NB4 (cell line): ENCODE measurements at regions not wholly inside any gene's neighbourhood (a gene's known extent, or its start where the extent isn't known, plus 50 kb on each side); places are given as distances from the start of the nearest gene placed in this dataset.
"Not testable (repeated sequence)": the region's sequence is repeated elsewhere in the genome, so short reads cannot be mapped to it uniquely, and the experiment has no call there.

ENCODE experiments used
- MYC ChIP-seq: IDR thresholded peaks from 2 replicates; pipeline ENCODE4 v1.6.1; 2011; ENCODE audit warnings: low read depth, low read length
- POLR2A ChIP-seq: IDR thresholded peaks from 2 replicates; pipeline ENCODE4 v1.6.1; 2011; ENCODE audit warnings: mild to moderate bottlenecking; ENCODE audit not compliant: insufficient read length; ENCODE audit errors: extremely low read depth
- TF ChIP-seq, protein P1 (sequence below): IDR thresholded peaks from one replicate; pipeline ENCODE4 v1.5.1; 2012; ENCODE audit warnings: low read depth, low read length
- TF ChIP-seq, protein P2 (sequence below): IDR thresholded peaks from 2 replicates; pipeline ENCODE4 v1.6.1; 2011; ENCODE audit warnings: low read depth, low read length

- TF ChIP-seq POLR2A, MYC: not testable (repeated sequence)
- TF ChIP-seq, protein P1, sequence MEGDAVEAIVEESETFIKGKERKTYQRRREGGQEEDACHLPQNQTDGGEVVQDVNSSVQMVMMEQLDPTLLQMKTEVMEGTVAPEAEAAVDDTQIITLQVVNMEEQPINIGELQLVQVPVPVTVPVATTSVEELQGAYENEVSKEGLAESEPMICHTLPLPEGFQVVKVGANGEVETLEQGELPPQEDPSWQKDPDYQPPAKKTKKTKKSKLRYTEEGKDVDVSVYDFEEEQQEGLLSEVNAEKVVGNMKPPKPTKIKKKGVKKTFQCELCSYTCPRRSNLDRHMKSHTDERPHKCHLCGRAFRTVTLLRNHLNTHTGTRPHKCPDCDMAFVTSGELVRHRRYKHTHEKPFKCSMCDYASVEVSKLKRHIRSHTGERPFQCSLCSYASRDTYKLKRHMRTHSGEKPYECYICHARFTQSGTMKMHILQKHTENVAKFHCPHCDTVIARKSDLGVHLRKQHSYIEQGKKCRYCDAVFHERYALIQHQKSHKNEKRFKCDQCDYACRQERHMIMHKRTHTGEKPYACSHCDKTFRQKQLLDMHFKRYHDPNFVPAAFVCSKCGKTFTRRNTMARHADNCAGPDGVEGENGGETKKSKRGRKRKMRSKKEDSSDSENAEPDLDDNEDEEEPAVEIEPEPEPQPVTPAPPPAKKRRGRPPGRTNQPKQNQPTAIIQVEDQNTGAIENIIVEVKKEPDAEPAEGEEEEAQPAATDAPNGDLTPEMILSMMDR: not testable (repeated sequence)
- TF ChIP-seq, protein P2, sequence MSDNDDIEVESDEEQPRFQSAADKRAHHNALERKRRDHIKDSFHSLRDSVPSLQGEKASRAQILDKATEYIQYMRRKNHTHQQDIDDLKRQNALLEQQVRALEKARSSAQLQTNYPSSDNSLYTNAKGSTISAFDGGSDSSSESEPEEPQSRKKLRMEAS: not testable (repeated sequence)
Observed at GRCh38 chr5:176029445-176029844, 61.3 kb upstream of the THOC3 start.
